ENCODE measurements at regions not wholly inside any gene's neighbourhood (a gene's known extent, or its start where the extent isn't known, plus 50 kb on each side); places are given as distances from the start of the nearest gene placed in this dataset.

DNA sequence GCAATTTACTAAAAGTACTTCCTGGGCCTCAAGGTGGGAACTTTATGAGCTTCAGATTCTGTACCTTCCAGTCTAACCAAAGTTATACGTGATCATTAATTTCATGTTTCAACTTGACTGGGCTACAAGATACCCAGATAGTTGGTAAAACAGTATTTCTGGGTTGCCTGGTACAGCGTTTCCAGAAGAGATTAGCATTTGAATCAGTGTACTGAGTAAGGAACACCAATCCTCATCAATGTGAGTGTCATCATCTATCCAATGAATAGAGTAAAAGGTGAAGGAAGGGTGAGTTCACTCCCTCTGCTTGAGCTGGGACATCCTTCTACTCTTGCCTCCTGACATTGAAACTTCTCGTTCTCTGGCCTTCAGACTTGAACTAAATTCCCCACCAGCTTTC, 274.5 kb upstream of the ID2 start:
- DNase-seq: no peak

DNA sequence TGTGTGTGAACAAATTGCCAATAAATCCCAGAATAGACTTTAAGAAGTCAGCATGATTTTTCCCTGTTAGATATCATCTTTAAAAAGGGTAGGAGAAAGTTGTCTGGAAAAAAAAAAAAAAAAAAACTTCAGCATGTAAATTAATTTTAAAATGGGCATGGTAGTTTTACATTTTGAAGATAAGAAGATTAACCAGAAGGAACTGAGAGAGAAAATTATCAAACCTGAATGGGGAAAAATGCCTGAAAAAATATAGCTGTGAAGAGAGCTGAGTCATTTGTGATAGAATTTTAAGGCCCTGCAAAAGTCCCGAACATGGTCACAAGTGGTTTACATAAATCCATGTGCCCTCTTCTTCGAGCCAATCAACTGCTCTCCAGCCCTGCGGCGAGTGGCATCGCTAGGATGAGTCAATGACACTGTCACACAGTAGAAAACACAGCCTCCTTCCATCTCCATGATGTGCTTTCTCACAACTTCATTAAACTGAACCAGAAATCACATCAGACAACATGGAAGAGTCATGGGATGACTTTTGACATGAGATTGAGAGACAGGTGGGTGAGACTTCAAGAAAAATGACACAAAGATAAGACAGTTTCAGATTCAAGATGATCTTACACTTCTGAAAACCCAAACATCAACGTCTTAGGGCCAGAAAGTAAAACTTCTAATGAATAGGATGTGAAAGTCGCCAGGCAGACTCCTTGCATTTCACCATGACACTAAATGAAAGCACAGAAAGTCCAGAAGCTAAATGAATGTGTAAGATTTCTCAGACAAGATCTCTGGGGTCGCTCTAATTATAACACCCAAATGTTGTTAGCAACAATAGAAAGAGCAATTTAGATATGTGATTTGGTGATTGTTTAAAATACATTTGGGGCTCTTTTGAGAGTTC, 273.0 kb upstream of the ID2 start:
- peak; percentile 56 for DNase-seq

DNA sequence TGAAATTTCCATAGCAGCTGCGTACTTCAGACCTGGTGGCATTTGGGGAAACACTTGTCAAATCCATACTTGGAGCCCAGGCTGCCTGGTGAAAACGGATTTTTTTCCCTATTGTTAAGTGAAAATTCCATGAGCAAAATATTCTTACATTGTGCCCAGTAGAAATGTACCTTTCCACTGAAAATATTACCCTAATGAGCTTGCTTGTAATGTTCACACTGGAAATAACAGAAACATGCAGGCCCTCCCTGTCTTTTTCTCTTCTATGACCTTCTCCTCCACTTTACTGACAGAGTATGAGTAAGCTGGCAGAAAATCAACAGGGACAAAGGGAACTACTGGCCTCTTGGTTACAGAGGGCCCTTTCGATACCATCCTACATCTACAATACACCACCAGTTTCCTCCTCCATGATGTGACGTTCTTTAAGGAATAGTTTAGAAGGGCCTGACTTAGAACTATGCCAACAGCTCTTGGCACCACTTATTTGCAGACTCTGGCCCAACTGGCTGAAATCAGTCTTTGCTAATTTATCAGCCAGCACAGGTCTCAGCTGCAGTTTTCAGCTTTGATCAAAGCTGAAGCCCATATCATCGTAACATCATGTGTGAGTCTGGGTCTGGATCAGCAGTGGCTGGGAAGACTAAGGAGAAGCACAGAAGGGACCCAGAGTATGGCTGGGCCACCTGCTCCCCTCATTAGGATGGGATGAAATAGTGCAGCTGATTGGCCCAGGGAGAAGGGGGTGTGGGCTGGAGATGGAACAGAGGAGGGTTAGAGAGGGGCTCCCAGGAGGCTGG, 272.2 kb upstream of the ID2 start:
- DNase-seq: no peak

DNA sequence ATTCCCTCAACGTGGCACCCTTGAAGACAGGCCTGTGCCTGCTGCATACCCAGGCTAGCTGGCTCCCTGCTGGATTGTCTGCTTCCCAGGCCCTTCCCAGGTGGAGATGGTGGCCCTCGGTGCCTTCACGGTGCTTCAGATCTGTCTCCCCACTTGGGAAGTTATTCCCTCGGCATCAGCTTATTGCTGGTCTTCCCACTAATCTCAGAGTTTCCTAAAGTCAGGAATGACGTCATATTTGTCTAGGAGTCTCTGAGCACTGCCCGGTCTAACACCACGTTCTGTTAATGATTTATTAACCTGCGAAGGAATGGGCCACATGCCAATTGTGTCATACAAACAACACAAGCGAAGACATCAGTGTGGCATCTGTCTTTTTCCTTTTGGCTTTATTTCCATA, 269.8 kb upstream of the ID2 start:
- no peak for DNase-seq

DNA sequence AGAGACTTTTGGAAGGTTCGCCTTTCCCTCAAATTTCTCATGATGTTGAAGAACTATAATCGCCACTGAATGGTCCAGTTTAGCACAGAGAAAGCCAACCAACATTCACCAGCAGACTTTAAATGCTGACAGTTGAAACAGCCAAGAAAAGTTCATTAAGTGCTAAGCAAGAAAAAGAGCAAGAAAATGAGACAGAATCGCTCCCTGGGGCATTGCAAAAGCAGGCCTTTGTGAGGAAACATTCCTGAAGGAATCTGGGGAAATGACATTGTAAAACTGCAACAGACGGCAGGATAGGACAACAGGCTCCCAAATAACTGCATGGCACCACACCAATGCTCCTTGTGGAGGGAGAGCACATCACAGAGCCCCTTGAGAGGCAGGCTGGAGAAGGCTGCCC, 269.3 kb upstream of the ID2 start:
- DNase-seq: no peak

DNA sequence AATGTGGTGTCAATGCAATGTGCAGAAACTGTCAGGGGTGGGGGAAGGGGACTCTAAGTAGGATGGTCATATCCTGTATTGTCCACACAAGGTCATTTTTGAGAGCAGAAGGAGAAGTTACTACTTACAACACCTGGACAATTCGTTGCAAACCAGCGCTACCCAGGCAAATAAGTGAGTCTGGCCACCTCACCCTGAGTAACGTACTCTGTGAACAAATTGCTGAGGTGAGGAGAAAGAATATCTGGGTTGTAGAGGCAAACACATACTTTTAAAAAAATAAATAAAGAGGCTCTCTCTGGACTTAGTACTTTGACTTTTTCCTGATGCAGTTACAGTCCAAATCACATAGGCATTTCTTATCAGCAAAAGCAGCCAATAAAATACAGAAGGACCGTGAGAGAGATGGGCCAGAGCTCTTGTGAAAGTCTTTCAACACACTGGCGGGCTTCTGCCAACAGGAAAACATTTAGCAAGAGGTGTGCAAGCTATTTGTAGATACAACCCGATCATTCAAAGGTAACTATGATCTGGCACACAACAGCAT, 268.2 kb upstream of the ID2 start:
- no peak for DNase-seq

DNA sequence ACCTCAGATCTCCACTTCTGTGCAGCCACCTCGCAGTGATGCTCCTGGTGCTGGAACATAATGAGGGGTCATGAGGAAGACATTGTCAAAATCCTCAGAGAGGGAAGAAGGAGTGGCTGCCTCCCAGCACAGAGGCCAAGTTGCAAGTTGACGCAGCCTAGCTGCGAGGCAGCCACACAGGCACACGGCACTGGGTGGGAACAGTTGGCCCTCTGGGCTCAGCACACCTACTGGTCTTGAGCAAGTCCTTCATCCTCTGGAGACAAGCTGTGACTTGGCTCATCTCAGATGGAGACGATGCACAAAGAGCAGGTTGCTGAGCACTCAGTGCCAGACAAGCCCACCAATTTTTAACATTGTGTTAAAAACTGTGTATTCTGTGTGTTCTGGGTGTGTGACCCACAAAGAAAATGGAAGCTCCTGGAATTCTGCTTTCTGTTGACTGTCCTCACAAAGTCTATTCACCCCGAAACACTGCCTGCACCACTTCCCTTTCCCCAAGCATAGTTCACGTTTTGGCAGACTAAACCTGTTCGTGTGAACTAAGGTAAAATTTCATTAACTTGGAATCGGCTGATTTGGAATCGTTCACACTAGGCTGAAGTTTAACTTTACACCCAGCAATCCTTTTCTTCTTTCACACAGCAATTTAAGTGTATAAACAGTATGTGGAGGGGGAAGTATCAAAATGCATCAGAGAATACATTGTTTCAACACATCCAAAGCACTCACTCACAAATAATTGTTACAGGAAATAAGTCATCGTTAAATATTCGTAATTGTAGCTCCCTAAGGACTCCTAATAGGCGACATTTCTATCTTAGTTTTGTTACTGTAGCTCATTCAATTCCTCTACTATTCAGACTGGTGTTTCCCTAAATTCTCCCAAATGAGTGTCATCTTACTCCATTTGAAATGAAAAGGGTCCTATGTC, 266.6 kb upstream of the ID2 start:
- DNase-seq: no peak

DNA sequence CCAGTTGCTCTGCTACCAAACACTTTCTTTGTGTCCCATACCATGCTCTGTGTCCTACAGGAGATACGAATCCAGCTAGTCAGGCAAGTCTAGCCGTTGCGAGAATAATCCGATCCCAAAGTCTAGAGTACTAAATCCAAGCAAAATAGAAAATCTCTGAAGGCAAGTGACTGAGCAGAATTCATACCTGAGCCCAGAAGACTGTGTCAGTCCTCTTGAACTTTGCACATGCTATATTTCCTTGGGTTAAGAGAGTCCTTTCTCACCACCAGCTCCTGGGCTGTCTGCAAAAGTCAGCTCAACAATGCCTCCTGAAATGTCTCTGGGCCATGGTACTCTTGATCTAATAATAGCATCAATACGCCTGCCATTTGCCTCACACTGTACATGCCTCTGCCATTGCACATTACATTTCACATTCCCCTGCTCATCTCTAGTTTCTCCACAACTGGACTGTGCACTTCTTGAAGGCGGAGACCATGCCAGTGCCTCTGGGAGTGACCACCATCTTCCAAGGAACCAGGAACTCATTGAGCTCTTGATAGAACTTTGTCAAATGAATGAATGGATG, 265.8 kb upstream of the ID2 start:
- DNase-seq: no peak

DNA sequence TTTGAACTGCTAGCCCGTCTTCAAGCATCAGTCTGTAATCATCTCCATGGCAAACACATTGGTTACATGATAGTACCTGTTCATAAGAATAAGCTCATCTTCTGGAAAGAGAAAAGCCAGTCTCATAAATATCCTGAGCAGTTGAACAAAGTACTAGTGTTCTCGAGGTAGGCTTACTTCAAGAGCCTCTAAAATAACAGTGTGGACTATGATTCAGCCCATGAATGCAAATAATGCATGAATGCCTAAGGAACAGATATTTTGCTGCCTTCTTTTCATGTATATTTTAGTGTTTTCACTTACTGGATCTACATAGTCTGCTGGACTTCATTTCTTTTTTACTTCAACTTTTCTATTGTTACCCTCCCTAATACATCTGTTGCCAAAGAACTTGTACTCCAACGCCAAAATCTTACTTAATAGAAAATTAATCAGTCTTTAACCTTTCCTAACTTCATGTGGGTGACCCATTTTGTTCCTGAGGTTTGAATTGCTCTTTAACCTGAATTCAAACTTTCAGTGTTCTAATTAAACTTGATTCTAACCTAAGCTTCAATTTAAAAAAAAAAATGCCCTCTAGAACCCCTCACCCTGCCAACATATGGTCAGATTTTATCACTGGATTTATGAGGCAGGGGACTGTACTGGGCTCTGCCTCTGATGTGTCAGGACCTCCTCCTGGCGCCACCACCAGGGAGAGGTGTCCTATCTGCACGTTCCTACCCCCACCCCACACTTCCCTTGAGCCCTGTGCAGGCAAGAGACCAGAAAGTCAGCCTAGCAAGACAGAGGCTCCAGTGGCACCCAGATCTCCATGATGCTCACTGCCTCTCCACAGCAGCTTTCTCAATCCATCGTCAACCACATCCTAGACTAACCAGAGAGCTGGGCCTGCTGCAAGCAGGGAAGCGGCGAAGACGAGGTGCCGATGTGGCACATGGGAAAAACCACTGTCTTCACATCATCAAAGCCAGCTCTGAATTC, 264.7 kb upstream of the ID2 start:
- no peak for DNase-seq

DNA sequence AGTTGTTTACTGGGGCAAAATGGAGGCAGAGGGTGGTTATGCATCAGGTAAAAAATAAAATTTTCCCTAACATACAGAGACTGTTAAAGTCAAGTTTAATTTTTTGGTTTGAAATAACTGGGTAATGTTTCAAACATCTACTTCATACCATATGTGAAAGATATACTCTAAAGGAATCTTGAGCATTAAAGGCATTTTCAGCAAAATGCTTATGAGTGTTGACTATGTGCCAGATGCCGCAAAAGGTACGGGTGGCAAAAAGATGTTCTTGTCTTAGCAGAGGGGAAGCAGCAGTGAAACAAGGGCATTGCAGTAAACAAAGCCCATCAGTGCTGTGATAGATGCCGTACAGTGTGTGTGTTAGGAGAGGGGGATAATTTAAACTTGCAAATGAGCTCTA, 263.1 kb upstream of the ID2 start:
- DNase-seq: no peak

DNA sequence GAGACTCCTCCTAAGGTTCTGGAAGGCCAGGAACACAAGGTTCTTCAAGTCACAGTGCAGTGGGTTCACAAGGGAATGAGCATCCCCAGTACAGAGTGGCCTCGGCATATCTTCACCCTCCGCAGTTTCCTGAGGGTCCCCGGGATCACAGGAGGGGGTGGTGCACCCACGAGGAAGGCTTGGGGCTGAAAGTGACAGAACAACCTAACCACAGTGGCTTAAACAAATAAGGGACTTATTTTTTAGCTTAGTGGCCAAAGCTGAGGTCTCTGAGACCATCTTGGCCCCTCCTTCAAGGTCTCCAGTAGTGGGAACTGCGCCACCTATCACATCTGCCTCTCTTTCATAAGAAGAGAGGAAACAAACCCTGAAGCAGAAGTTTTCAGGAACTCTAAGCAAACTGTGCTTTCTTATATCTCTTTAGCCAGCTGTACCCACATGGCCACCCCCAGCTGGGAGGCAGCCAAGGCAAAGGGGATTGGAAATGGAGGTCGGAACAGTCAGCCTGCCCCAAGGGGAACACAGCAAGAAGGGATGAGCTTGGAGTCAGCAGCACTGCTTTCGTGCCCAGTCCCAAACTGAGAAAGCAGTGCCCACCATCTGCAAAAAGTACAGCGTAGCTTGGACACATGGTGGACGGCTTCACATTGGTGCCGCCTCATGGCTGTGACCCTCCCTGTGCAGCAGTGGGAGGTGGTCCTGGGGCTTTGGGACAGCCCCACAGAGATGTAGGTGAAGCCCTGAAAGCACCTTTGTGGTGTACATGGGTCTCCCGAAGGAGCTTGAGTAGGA, 260.0 kb upstream of the ID2 start:
- no peak for DNase-seq

DNA sequence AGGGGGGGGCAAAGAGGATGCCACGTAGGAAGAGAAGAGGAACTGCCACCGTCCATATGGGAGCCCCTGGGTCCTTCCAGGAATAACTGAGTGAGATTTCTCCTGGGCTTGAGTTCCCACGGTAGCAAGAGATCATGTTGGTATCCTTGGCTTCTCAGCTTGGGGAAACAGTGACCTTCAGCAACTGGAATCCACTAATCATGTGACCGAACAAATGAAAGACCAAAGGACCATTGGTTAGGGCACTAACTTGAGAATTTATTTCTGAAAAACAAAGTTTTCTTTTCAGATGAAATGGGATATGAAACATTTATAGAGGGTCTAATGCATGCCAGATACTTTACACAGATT, 259.4 kb upstream of the ID2 start:
- no peak for DNase-seq

DNA sequence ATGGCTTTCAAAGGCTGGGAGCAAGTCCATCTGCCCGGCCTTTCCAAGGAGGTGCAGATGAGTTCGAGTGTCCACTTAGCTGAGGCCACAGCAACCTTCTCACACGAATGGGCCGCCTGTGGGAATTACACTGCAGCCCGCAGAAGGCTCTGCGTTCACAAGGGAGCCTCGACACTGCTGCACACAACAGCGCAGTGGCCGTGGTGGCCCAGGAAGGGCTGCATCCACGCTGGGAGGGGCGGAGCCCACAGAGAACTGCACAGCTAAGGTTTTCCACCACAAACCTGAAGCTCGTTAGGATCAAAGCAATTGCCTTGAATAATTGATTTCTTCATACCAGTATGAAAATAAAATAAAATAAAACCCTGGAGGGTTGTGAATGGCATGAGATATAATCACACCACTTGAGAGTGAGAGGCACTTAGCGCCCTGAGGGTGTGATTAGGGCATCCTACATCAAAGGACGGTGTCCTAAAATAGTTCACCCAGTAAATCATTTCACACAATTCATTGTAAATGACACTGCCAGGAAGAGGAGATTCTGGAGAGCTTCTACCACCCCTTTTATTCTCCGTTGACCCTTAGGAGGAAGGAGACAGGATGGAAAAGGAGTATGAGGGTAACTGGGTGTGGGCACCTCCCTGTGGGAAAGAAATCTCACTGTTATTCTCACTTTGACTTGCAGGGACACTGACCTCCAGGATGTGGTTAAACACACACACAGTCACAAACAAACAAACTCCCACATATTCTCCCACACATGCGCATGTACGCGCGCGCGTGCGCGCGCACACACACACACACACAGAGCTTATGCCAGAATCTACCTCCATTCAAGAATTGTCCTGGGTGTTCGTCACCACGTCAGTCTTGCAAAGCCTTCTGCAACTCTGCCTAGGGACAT, 256.6 kb upstream of the ID2 start:
- DNase-seq: peak; percentile 33

DNA sequence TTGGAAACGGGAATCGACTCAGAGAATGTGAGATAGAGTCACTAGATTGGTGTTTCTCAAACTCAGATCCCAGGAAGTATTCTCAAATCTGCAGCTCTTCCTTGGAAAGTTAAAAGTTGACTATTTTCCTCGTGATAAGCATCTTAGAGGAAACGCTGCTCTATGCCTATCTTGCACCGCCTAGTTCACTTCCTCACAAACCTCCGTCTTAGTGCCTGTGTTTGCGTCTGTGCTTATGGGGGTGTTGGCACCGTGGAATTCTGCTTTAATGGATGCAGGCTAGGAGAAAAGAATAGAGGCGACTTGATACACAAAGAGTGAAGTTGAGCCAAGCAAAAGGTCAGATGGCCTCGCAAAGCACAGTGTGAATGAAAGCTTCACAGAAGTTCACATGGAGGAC, 255.3 kb upstream of the ID2 start:
- no peak for DNase-seq

DNA sequence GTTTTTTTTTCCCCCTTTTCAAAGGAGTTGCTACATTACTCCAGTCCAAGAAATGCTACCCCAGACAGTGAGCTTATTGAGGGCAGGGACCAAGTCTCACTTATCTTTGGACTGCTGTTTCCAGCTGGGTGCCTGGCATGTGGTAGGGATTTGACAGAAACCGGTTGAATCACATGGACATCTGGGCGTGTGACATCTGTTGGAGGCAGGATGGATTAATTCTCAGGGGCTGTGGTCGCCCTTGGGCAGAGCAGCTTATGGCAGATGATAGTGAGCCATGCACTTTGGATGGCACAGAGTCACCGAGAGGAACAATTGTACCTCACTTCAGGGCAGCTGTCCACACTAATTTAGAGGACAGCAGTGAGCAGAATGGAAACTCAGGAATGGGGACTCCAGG, 254.6 kb upstream of the ID2 start:
- no peak for DNase-seq

DNA sequence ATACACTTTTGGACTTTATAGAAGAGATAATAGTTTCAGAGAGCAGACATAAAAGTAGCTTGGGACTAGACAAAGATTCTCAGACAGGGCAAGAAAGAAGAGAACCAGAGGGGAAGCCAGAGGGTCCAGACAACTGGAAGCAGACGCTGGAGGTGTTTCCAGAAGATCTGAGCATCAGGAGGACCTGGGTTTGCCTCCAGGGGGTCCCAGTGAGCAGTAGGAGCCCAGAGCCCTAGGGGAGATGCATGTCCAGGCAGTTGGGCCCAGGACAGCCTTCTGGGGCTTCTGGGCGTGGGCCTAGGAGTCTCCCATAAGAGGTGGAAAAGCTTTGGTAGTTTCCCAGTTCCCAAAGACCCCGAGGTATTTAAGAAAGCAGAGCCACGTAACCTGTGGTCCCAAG, 251.2 kb upstream of the ID2 start:
- DNase-seq: no peak

DNA sequence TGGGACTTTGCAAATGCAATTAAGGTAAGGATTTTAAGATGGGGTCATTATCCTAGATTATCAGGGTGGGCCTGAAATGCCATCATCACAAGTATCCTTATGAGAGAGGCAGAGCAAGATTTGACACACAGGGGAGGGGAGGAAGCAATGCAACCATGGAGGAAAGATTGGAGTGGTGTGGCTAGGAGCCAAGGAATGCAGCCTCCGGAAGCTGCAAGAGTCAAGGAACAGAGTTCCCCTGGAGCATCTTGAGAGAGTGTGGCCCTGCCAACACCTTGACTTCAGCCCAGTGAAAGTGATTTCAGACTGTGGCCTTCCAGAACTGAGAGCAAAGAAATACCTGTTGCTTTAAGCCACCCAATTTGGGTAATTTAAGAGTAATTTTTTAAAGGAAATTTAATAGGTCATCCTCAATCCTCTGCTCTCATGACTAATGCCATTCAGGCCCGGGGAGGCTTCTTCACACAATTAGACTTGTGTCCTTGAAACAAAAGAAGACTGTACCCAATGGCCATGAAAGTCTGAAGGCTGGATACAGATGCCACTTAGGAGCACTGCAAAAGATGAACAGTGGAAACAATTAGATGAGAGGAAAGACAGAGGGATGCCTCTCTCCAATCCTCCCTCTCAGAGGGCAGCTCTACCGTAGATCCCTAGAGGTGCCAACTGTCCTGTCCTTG, 250.3 kb upstream of the ID2 start:
- DNase-seq: no peak

DNA sequence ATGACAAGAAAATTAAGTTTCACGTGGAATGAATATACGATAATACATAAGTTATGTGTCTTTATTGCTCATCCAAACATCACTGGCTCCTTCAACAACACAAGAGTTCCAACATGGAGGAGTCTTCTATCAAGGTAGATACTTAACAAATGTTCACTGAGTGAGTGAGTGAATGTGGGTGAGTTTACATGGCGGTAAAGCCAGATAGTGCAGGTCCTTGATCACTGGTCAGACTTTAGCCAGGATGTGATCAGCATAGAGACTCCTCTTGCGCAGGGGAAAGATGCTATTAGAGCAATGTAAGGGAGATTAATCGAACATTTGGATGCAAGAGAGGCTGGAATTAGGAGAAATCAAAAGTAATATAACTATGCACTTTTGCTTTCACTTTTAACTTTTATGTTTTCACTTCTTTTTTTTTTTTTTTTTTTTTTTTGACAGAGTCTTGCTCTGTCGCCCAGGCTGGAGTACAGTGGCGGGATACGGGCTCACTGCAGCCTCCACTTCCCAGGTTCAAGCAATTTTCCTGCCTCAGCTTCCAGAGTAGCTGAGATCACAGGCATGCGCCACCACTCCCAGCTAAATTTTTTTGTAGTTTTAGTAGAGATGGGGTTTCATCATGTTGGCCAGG, 249.0 kb upstream of the ID2 start:
- DNase-seq: peak; percentile 23

All from CD4-positive, alpha-beta T cell treated with Interleukin-10 for 1 hour (primary cell).